ENCODE measurements at regions not wholly inside any gene's neighbourhood (a gene's known extent, or its start where the extent isn't known, plus 50 kb on each side); places are given as distances from the start of the nearest gene placed in this dataset.

GRCh38 chr20:6686171-6686570 is 81.3 kb upstream of the BMP2 start:
- no peak overlapping the region for H3K27ac ChIP-seq
- DNase-seq (no peak), ATAC-seq (ENCODE audit: low FRiP score in 2 of 2) (no peak)
- no peaks in the 10 kb centered on the region for H3K36me3 ChIP-seq
- no peaks in the 10 kb centered on the region for H3K9me3 ChIP-seq
- H3K4me3 ChIP-seq: no peak overlapping the region
- H3K27me3 ChIP-seq: no peaks in the 10 kb centered on the region
- H3K4me1 ChIP-seq: no peaks in the 10 kb centered on the region
- 43 to 64% methylated on average over 2 of the region's 2 CpGs for WGBS, 2 donors
- no peak for TF ChIP-seq POLR2A (IDR thresholded peaks at IDR 0.05)
- TF ChIP-seq CTCF (IDR thresholded peaks at IDR 0.05): no peak
- no peak for TF ChIP-seq POLR2AphosphoS5 (IDR thresholded peaks at IDR 0.05)
- TF ChIP-seq EP300 (IDR thresholded peaks at IDR 0.05): no peak

GRCh38 chr20:6685626-6686025 is 81.9 kb upstream of the BMP2 start:
- Histone ChIP-seq H3K9me3 (no peaks in the 10 kb centered on the region), H3K27ac (no peak overlapping the region), H3K4me1 (no peaks in the 10 kb centered on the region), H3K27me3 (no peaks in the 10 kb centered on the region), H3K36me3 (no peaks in the 10 kb centered on the region), H3K4me3 (no peak overlapping the region)
- TF ChIP-seq POLR2AphosphoS5 (IDR thresholded peaks at IDR 0.05) (no peak), EP300 (IDR thresholded peaks at IDR 0.05) (no peak), CTCF (IDR thresholded peaks at IDR 0.05) (no peak), POLR2A (IDR thresholded peaks at IDR 0.05) (no peak)
- WGBS, 2 donors: 82 to 85% methylated on average over 4 of the region's 4 CpGs
- no peak for ATAC-seq (ENCODE audit: low FRiP score in 2 of 2)
- no peak for DNase-seq

- no peaks in the 10 kb centered on the region for H3K9me3 ChIP-seq
- no peak for DNase-seq
- TF ChIP-seq EP300 (IDR thresholded peaks at IDR 0.05): no peak
- no peak for TF ChIP-seq POLR2AphosphoS5 (IDR thresholded peaks at IDR 0.05)
- TF ChIP-seq CTCF (IDR thresholded peaks at IDR 0.05): no peak
- no peak for TF ChIP-seq POLR2A (IDR thresholded peaks at IDR 0.05)
- no peak overlapping the region for H3K27ac ChIP-seq
- ATAC-seq (ENCODE audit: low FRiP score in 2 of 2): no peak
- H3K27me3 ChIP-seq: no peaks in the 10 kb centered on the region
- H3K36me3 ChIP-seq: no peaks in the 10 kb centered on the region
- WGBS, 2 donors: 91 to 97% methylated on average over 5 of the region's 5 CpGs
- no peak overlapping the region for H3K4me3 ChIP-seq
- no peaks in the 10 kb centered on the region for H3K4me1 ChIP-seq
Measured at GRCh38 chr20:6685181-6685582, 82.3 kb upstream of the BMP2 start.

GRCh38 chr20:6683021-6683977 is 84.2 kb upstream of the BMP2 start:
- ATAC-seq (ENCODE audit: low FRiP score in 2 of 2) (no peak), DNase-seq (no peak)
- Histone ChIP-seq H3K9me3 (no peaks in the 10 kb centered on the region), H3K27ac (no peak overlapping the region), H3K4me1 (no peaks in the 10 kb centered on the region), H3K4me3 (no peak overlapping the region), H3K36me3 (no peaks in the 10 kb centered on the region), H3K27me3 (no peaks in the 10 kb centered on the region)
- TF ChIP-seq POLR2AphosphoS5 (IDR thresholded peaks at IDR 0.05) (no peak), CTCF (IDR thresholded peaks at IDR 0.05) (no peak), EP300 (IDR thresholded peaks at IDR 0.05) (no peak), POLR2A (IDR thresholded peaks at IDR 0.05) (no peak)
- WGBS, 2 donors: 82 to 83% methylated on average over 9 of the region's 9 CpGs

DNA sequence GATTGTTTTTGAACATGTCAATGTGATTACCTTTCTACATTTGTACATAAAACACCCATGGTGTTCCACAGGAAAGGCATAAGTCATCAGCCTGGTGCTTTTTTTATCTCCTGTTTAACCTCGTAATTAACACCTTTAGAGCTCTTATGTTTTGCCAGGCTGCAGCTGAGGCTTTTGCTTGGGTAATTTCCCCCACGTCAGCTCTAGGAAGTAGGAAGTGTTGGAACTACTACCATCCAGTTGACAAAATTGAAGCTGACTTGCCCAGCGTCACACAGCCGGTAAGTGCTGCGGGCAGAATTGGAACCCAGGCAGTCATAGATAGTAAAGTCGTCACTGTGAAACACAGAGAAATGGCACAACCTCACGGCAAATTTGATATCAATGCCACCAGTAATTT is 86.6 kb upstream of the BMP2 start:
- 78 to 80% methylated on average over 7 of the region's 7 CpGs for WGBS, 2 donors
- no peaks in the 10 kb centered on the region for H3K36me3 ChIP-seq
- no peak for TF ChIP-seq POLR2AphosphoS5 (IDR thresholded peaks at IDR 0.05)
- TF ChIP-seq EP300 (IDR thresholded peaks at IDR 0.05): no peak
- TF ChIP-seq POLR2A (IDR thresholded peaks at IDR 0.05): no peak
- no peak for TF ChIP-seq CTCF (IDR thresholded peaks at IDR 0.05)
- H3K9me3 ChIP-seq: no peaks in the 10 kb centered on the region
- no peak for DNase-seq
- no peak for ATAC-seq (ENCODE audit: low FRiP score in 2 of 2)
- no peaks in the 10 kb centered on the region for H3K4me1 ChIP-seq
- no peaks in the 10 kb centered on the region for H3K27me3 ChIP-seq
- H3K27ac ChIP-seq: no peak overlapping the region
- no peak overlapping the region for H3K4me3 ChIP-seq

All from upper lobe of left lung (tissue), 6 donors.